Upper lobe of right lung (tissue), 1 donor: ENCODE measurements at regions not wholly inside any gene's neighbourhood (a gene's known extent, or its start where the extent isn't known, plus 50 kb on each side); places are given as distances from the start of the nearest gene placed in this dataset.

Experiments used
- ATAC-seq: fragments of 200-7000 bp; cut with Tn5 transposase; one replicate; pipeline ENCODE4 v1.9.1; 2020; ENCODE audit warnings: mild to moderate bottlenecking, moderate library complexity
- DNase-seq: peaks from one replicate; pipeline ENCODE4 v3.0.0-alpha.2; 2020
- H3K27ac ChIP-seq: fragments of 200-600 bp; one replicate; pipeline ENCODE4 v1.8.0; 2022
- H3K27me3 ChIP-seq: fragments of 200-600 bp; one replicate; pipeline ENCODE4 v1.8.0; 2022; ENCODE audit warnings: mild to moderate bottlenecking
- H3K36me3 ChIP-seq: fragments of 200-600 bp; one replicate; pipeline ENCODE4 v1.8.0; 2022
- H3K4me1 ChIP-seq: fragments of 200-600 bp; one replicate; pipeline ENCODE4 v1.8.0; 2022
- H3K4me3 ChIP-seq: fragments of 200-600 bp; one replicate; pipeline ENCODE4 v1.8.0; 2022; ENCODE audit warnings: mild to moderate bottlenecking
- H3K9me3 ChIP-seq: fragments of 200-600 bp; one replicate; pipeline ENCODE4 v1.8.0; 2022
- CTCF ChIP-seq: fragments of 200-600 bp; IDR thresholded peaks from one replicate; pipeline ENCODE4 v1.8.0; 2022; ENCODE audit warnings: antibody characterized with exemption
- intact Hi-C: fragments of 100-400 bp; cut with DNase I; formaldehyde crosslinking; loops from one replicate; pipeline ENCODE4 v1.11.0; 2022
- donor health status: DM: no; HTN: yes; CAD: no; lungs with severe emphysema.

- Histone ChIP-seq H3K4me3 (no peak overlapping the region), H3K9me3 (no peaks in the 10 kb centered on the region), H3K27ac (no peak overlapping the region), H3K4me1 (peaks cover 13% of the 10 kb centered on the region), H3K36me3 (no peaks in the 10 kb centered on the region), H3K27me3 (no peaks in the 10 kb centered on the region)
- intact Hi-C loops: no loop called here
- no peak for TF ChIP-seq CTCF
- DNase-seq: no peak
- ATAC-seq: no peak
Observed at GRCh38 chr10:118955531-118955930, 74.0 kb upstream of the NANOS1 start.

- intact Hi-C loops: no loop called here
- ATAC-seq: no peak
- no peak for TF ChIP-seq CTCF
- Histone ChIP-seq H3K4me1 (peaks cover 13% of the 10 kb centered on the region), H3K4me3 (no peak overlapping the region), H3K9me3 (no peaks in the 10 kb centered on the region), H3K27me3 (no peaks in the 10 kb centered on the region), H3K27ac (no peak overlapping the region), H3K36me3 (no peaks in the 10 kb centered on the region)
- DNase-seq: no peak
Observed at GRCh38 chr10:118955951-118956801, 73.3 kb upstream of the NANOS1 start.

- no peak for TF ChIP-seq CTCF
- H3K9me3 ChIP-seq: no peaks in the 10 kb centered on the region
- no peaks in the 10 kb centered on the region for H3K36me3 ChIP-seq
- DNase-seq (no peak), ATAC-seq (no peak)
- no peaks in the 10 kb centered on the region for H3K27me3 ChIP-seq
- H3K4me3 ChIP-seq: no peak overlapping the region
- H3K4me1 ChIP-seq: peaks cover 13% of the 10 kb centered on the region
- intact Hi-C loops: no loop called here
- no peak overlapping the region for H3K27ac ChIP-seq
Observed at GRCh38 chr10:118956802-118957442, 72.6 kb upstream of the NANOS1 start.

- Histone ChIP-seq H3K27me3 (no peaks in the 10 kb centered on the region), H3K9me3 (no peaks in the 10 kb centered on the region), H3K36me3 (no peaks in the 10 kb centered on the region), H3K4me3 (no peak overlapping the region), H3K27ac (no peak overlapping the region), H3K4me1 (peaks cover 13% of the 10 kb centered on the region)
- DNase-seq (no peak), ATAC-seq (no peak)
- no peak for TF ChIP-seq CTCF
- intact Hi-C loops: no loop called here
Observed at GRCh38 chr10:118957443-118957825, 72.1 kb upstream of the NANOS1 start.

- intact Hi-C loops: no loop called here
Observed at GRCh38 chr10:118957966-118958365, 71.5 kb upstream of the NANOS1 start.

More at GRCh38 chr10:118957966-118958365, 71.5 kb upstream of the NANOS1 start:
- no peaks in the 10 kb centered on the region for H3K27me3 ChIP-seq
- H3K4me1 ChIP-seq: peaks cover 13% of the 10 kb centered on the region
- ATAC-seq (no peak), DNase-seq (no peak)
- no peak for TF ChIP-seq CTCF
- no peak overlapping the region for H3K27ac ChIP-seq
- H3K4me3 ChIP-seq: no peak overlapping the region
- H3K9me3 ChIP-seq: no peaks in the 10 kb centered on the region
- H3K36me3 ChIP-seq: no peaks in the 10 kb centered on the region
